ENCODE measurements at regions not wholly inside any gene's neighbourhood (a gene's known extent, or its start where the extent isn't known, plus 50 kb on each side); places are given as distances from the start of the nearest gene placed in this dataset.

DNA sequence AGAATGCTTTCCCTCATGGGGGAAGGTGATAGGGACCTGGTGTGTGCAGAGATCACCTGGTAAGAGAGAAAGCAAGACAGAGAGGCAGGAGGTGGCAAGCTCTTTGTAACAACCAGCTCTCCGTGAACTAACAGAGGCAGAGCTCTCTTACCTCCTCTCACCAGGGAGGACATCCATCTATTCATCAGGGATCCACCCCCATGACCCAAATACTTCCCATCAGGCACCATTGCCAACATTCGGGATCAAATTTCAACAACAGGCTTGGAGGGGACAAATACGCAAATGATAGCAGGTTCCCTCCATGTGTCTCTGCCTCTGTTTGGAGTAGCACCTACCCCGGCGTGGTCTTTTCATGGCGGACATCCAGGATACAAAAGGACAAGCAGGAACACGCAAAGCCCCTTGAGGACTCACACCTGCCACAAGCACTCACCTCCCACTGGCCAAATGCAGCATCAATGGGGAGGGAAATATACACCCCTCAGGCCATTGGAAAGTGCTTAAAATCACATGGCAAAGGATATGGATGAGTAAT lies 431.2 kb upstream of the AUTS2 start:
- Histone ChIP-seq H3K36me3 (ENCODE audit: control insufficient read depth in 5 of 5, insufficient read depth in 5 of 5, low read length in 5 of 5) (no peaks in the 10 kb centered on the region), H3K27me3 (ENCODE audit: control insufficient read depth in 5 of 5, insufficient read depth in 4 of 5, low read length in 5 of 5) (no peaks in the 10 kb centered on the region)

GRCh38 chr7:69169386-69169785 lies 428.9 kb upstream of the AUTS2 start:
- H3K27ac ChIP-seq (ENCODE audit: low read depth, low read length): no peak overlapping the region
- no peaks in the 10 kb centered on the region for H3K9me3 ChIP-seq (ENCODE audit: control insufficient read depth in 5 of 5, low read length in 5 of 5)
- H3K36me3 ChIP-seq (ENCODE audit: control insufficient read depth in 5 of 5, insufficient read depth in 5 of 5, low read length in 5 of 5): no peaks in the 10 kb centered on the region
- no peaks in the 10 kb centered on the region for H3K4me1 ChIP-seq (ENCODE audit: control insufficient read depth in 5 of 5, insufficient read depth in 5 of 5, low read length in 5 of 5)
- H3K4me3 ChIP-seq (ENCODE audit: low read depth in 1 of 5, low read length in 5 of 5): no peak overlapping the region
- no peak overlapping the region for H3K9ac ChIP-seq (ENCODE audit: low read length in 5 of 5)
- no peaks in the 10 kb centered on the region for H3K27me3 ChIP-seq (ENCODE audit: control insufficient read depth in 5 of 5, insufficient read depth in 4 of 5, low read length in 5 of 5)

More for the DNA sequence above, 431.2 kb upstream of the AUTS2 start:
- H3K4me3 ChIP-seq (ENCODE audit: low read depth in 1 of 5, low read length in 5 of 5): no peak overlapping the region
- no peaks in the 10 kb centered on the region for H3K4me1 ChIP-seq (ENCODE audit: control insufficient read depth in 5 of 5, insufficient read depth in 5 of 5, low read length in 5 of 5)
- H3K27ac ChIP-seq (ENCODE audit: low read depth, low read length): no peak overlapping the region
- H3K9ac ChIP-seq (ENCODE audit: low read length in 5 of 5): no peak overlapping the region
- no peaks in the 10 kb centered on the region for H3K9me3 ChIP-seq (ENCODE audit: control insufficient read depth in 5 of 5, low read length in 5 of 5)

DNA sequence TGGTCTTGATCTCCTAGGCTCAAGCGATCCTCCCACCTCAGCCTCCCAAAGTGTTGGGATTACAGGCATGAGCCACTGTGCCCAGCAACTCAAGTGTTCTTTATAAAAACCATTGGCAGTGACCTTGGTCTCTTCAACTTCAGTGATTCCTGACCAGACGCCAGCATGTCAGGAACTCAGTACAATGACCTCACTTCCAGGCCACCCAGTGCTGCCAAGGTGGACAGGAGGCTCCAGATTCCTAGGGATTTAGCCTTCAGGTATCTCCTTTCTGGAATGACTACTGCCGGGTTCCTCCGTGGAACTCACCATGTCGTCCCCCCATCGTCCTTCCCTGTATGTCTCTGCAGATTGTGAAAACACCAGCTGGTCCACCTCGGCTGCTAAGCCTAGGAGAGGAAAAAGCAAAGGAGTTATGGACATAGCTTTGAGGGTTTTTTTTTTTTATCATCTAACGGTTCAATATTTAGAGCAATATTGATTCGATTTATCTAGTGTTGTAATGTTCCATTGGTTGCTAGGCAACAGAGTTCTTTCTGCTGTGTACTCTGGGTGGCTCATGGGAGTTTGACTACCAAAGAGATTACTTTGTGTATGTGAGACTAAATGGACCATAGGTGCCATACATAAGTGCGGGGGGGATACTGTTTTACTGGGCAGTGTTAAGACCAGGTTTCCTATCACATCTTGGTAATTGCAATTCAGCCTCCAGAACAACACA lies 425.8 kb upstream of the AUTS2 start:
- H3K4me3 ChIP-seq (ENCODE audit: low read depth in 1 of 5, low read length in 5 of 5): no peak overlapping the region
- peaks cover 0 to 2% (median 0%) of the 10 kb centered on the region in 5 donors for H3K4me1 ChIP-seq (ENCODE audit: control insufficient read depth in 5 of 5, insufficient read depth in 5 of 5, low read length in 5 of 5)
- no peaks in the 10 kb centered on the region for H3K27me3 ChIP-seq (ENCODE audit: control insufficient read depth in 5 of 5, insufficient read depth in 4 of 5, low read length in 5 of 5)
- no peak overlapping the region for H3K9ac ChIP-seq (ENCODE audit: low read length in 5 of 5)
- H3K27ac ChIP-seq (ENCODE audit: low read depth, low read length): no peak overlapping the region
- no peaks in the 10 kb centered on the region for H3K36me3 ChIP-seq (ENCODE audit: control insufficient read depth in 5 of 5, insufficient read depth in 5 of 5, low read length in 5 of 5)
- H3K9me3 ChIP-seq (ENCODE audit: control insufficient read depth in 5 of 5, low read length in 5 of 5): no peaks in the 10 kb centered on the region

DNA sequence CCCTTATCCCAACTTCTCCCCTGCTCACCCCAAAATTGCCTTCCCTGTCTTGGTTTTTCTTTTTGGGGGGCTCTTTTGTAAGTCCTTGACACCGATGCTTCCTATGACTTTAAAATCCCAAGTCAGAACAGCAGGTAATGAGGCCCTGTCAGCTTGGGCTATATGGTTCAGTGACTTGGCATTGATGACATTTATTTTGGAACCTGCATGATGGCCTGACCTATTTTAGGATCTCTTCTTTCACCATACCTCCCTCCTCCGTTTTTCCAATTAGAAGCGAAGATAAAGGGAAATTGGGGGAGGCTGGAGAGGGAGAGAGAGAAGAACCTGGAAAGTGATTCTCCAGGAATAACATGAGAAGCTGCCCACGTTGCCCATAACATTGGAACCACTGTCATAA lies 424.9 kb upstream of the AUTS2 start:
- no peaks in the 10 kb centered on the region for H3K27me3 ChIP-seq (ENCODE audit: control insufficient read depth in 5 of 5, insufficient read depth in 4 of 5, low read length in 5 of 5)
- H3K9ac ChIP-seq (ENCODE audit: low read length in 5 of 5): no peak overlapping the region
- no peaks in the 10 kb centered on the region for H3K9me3 ChIP-seq (ENCODE audit: control insufficient read depth in 5 of 5, low read length in 5 of 5)

DNA sequence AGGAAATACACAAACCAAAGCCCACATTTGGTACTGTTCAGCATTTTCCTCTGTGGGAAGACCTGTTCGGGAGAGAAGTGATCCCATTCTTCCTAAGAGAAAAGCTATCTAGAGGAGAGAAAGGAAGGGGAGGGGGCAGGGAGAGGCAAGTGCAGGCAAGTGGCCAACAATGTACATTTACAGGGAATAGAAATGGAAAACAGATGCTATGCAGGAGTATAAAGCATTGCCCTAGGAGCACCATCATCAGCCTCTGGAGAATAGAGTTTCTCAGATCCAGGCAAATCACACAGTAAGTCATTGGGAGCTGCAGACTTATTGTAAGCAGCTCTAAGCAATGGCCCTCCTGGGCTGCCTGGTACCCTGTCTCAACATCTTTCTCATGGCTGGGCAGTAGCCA lies 424.4 kb upstream of the AUTS2 start:
- Histone ChIP-seq H3K27ac (ENCODE audit: low read depth, low read length) (no peak overlapping the region), H3K9me3 (ENCODE audit: control insufficient read depth in 5 of 5, low read length in 5 of 5) (no peaks in the 10 kb centered on the region), H3K9ac (ENCODE audit: low read length in 5 of 5) (no peak overlapping the region), H3K36me3 (ENCODE audit: control insufficient read depth in 5 of 5, insufficient read depth in 5 of 5, low read length in 5 of 5) (no peaks in the 10 kb centered on the region), H3K4me3 (ENCODE audit: low read depth in 1 of 5, low read length in 5 of 5) (no peak overlapping the region), H3K4me1 (ENCODE audit: control insufficient read depth in 5 of 5, insufficient read depth in 5 of 5, low read length in 5 of 5) (peaks cover 0 to 4% (median 0%) of the 10 kb centered on the region in 5 donors), H3K27me3 (ENCODE audit: control insufficient read depth in 5 of 5, insufficient read depth in 4 of 5, low read length in 5 of 5) (no peaks in the 10 kb centered on the region)

More for the DNA sequence above, 424.9 kb upstream of the AUTS2 start:
- H3K36me3 ChIP-seq (ENCODE audit: control insufficient read depth in 5 of 5, insufficient read depth in 5 of 5, low read length in 5 of 5): no peaks in the 10 kb centered on the region
- no peak overlapping the region for H3K4me3 ChIP-seq (ENCODE audit: low read depth in 1 of 5, low read length in 5 of 5)
- peaks cover 0 to 4% (median 0%) of the 10 kb centered on the region in 5 donors for H3K4me1 ChIP-seq (ENCODE audit: control insufficient read depth in 5 of 5, insufficient read depth in 5 of 5, low read length in 5 of 5)
- H3K27ac ChIP-seq (ENCODE audit: low read depth, low read length): no peak overlapping the region

- Histone ChIP-seq H3K27me3 (ENCODE audit: control insufficient read depth in 5 of 5, insufficient read depth in 4 of 5, low read length in 5 of 5) (peaks cover 0 to 2% (median 0%) of the 10 kb centered on the region in 5 donors), H3K9me3 (ENCODE audit: control insufficient read depth in 5 of 5, low read length in 5 of 5) (no peaks in the 10 kb centered on the region), H3K4me3 (ENCODE audit: low read depth in 1 of 5, low read length in 5 of 5) (no peak overlapping the region), H3K4me1 (ENCODE audit: control insufficient read depth in 5 of 5, insufficient read depth in 5 of 5, low read length in 5 of 5) (peaks cover 0 to 4% (median 0%) of the 10 kb centered on the region in 5 donors), H3K9ac (ENCODE audit: low read length in 5 of 5) (no peak overlapping the region), H3K36me3 (ENCODE audit: control insufficient read depth in 5 of 5, insufficient read depth in 5 of 5, low read length in 5 of 5) (no peaks in the 10 kb centered on the region), H3K27ac (ENCODE audit: low read depth, low read length) (no peak overlapping the region)
Observed at GRCh38 chr7:69176841-69177240, 421.4 kb upstream of the AUTS2 start.

DNA sequence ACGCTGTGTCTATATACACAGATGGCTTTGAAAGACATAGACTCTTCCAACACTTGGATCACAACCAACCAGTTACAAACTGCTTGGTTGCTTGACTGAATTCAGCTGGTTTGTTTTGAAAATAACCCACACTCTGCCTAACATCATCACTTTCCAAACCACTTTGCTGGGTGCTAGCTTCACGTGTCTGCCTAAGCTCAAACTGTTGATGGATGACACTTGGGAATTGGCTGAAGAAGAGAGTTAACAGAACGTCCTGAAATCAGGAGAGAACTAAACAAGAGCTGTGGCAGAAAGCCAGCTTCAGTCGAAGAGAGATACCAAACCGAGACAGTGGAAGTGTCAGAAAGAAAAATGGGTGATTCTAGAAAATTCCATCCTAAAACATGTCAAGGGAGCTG lies 420.8 kb upstream of the AUTS2 start:
- no peak overlapping the region for H3K9ac ChIP-seq (ENCODE audit: low read length in 5 of 5)
- no peak overlapping the region for H3K27ac ChIP-seq (ENCODE audit: low read depth, low read length)
- H3K27me3 ChIP-seq (ENCODE audit: control insufficient read depth in 5 of 5, insufficient read depth in 4 of 5, low read length in 5 of 5): peaks cover 0 to 2% (median 0%) of the 10 kb centered on the region in 5 donors
- H3K9me3 ChIP-seq (ENCODE audit: control insufficient read depth in 5 of 5, low read length in 5 of 5): no peaks in the 10 kb centered on the region
- no peaks in the 10 kb centered on the region for H3K36me3 ChIP-seq (ENCODE audit: control insufficient read depth in 5 of 5, insufficient read depth in 5 of 5, low read length in 5 of 5)
- H3K4me1 ChIP-seq (ENCODE audit: control insufficient read depth in 5 of 5, insufficient read depth in 5 of 5, low read length in 5 of 5): peaks cover 0 to 4% (median 0%) of the 10 kb centered on the region in 5 donors
- H3K4me3 ChIP-seq (ENCODE audit: low read depth in 1 of 5, low read length in 5 of 5): no peak overlapping the region

DNA sequence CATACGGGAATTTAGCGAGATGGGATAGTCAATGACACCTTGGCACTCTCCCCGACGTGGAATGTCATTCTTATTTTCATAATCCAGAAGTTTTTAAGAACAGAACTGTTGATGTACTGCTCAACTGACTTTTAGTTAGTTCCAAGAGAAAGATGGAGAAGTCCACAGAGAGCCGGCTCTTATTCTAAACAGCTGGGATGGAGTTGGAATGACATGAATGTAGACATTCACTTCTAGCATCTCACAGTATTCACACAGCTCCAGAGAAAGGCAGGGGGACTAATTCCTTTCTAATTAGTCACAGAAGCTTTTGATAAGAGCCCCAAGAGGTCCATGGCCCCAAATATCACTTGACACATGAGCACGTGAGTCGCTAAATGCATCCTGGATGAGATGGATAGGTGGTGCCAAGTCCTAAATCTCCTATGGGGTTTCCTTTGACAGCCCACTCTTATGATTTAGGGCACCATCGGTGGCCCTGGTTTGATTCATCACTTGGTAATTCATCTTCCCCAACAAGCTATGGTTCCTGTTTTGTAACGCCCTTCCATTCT lies 420.3 kb upstream of the AUTS2 start:
- Histone ChIP-seq H3K36me3 (ENCODE audit: control insufficient read depth in 5 of 5, insufficient read depth in 5 of 5, low read length in 5 of 5) (no peaks in the 10 kb centered on the region), H3K4me1 (ENCODE audit: control insufficient read depth in 5 of 5, insufficient read depth in 5 of 5, low read length in 5 of 5) (peaks cover 0 to 8% (median 2%) of the 10 kb centered on the region in 5 donors), H3K9ac (ENCODE audit: low read length in 5 of 5) (no peak overlapping the region), H3K4me3 (ENCODE audit: low read depth in 1 of 5, low read length in 5 of 5) (no peak overlapping the region), H3K27me3 (ENCODE audit: control insufficient read depth in 5 of 5, insufficient read depth in 4 of 5, low read length in 5 of 5) (peaks cover 0 to 2% (median 0%) of the 10 kb centered on the region in 5 donors), H3K9me3 (ENCODE audit: control insufficient read depth in 5 of 5, low read length in 5 of 5) (no peaks in the 10 kb centered on the region), H3K27ac (ENCODE audit: low read depth, low read length) (no peak overlapping the region)

- Histone ChIP-seq H3K36me3 (ENCODE audit: control insufficient read depth in 5 of 5, insufficient read depth in 5 of 5, low read length in 5 of 5) (no peaks in the 10 kb centered on the region), H3K27me3 (ENCODE audit: control insufficient read depth in 5 of 5, insufficient read depth in 4 of 5, low read length in 5 of 5) (peaks cover 0 to 2% (median 0%) of the 10 kb centered on the region in 5 donors), H3K9ac (ENCODE audit: low read length in 5 of 5) (no peak overlapping the region), H3K9me3 (ENCODE audit: control insufficient read depth in 5 of 5, low read length in 5 of 5) (no peaks in the 10 kb centered on the region), H3K4me1 (ENCODE audit: control insufficient read depth in 5 of 5, insufficient read depth in 5 of 5, low read length in 5 of 5) (peaks cover 0 to 16% (median 8%) of the 10 kb centered on the region in 5 donors), H3K4me3 (ENCODE audit: low read depth in 1 of 5, low read length in 5 of 5) (no peak overlapping the region), H3K27ac (ENCODE audit: low read depth, low read length) (no peak overlapping the region)
Observed at GRCh38 chr7:69180662-69181061, 417.6 kb upstream of the AUTS2 start.
